Activated T-helper 17 cell treated with anti-CD3 and anti-CD28 coated beads, Interleukin-2, amount 50 U/mL, for 72 hours (primary cell): ENCODE measurements at regions not wholly inside any gene's neighbourhood (a gene's known extent, or its start where the extent isn't known, plus 50 kb on each side); places are given as distances from the start of the nearest gene placed in this dataset.
"Not testable (repeated sequence)": the region's sequence is repeated elsewhere in the genome, so short reads cannot be mapped to it uniquely, and the experiment has no call there.

ENCODE experiments used
- ATAC-seq: fragments of 150-1000 bp; cut with Tn5 transposase; replicated peaks from 2 replicates; pipeline ENCODE4 v1.10.0; 2021; ENCODE audit warnings: mild to moderate bottlenecking, moderate library complexity
- H3K27ac Mint-ChIP-seq: one replicate; pipeline ENCODE4 v1.8.0; 2022; ENCODE audit warnings: mixed read lengths
- H3K27me3 Mint-ChIP-seq: one replicate; pipeline ENCODE4 v1.8.0; 2022; ENCODE audit warnings: mixed read lengths
- H3K36me3 Mint-ChIP-seq: one replicate; pipeline ENCODE4 v1.8.0; 2022; ENCODE audit warnings: low read depth, mild to moderate bottlenecking, mixed read lengths
- H3K4me1 Mint-ChIP-seq: one replicate; pipeline ENCODE4 v1.8.0; 2022; ENCODE audit warnings: mixed read lengths
- H3K4me3 Mint-ChIP-seq: one replicate; pipeline ENCODE4 v1.8.0; 2022; ENCODE audit warnings: mild to moderate bottlenecking, mixed read lengths
- H3K9me3 Mint-ChIP-seq: one replicate; pipeline ENCODE4 v1.8.0; 2022; ENCODE audit warnings: mixed read lengths

GRCh38 chr1:70490153-70490552, 79.1 kb downstream of the CTH start:
- Mint-ChIP-seq H3K27me3 (peaks cover 16% of the 10 kb centered on the region), H3K27ac (no peak overlapping the region), H3K4me3 (no peak overlapping the region), H3K36me3 (no peaks in the 10 kb centered on the region), H3K9me3 (no peaks in the 10 kb centered on the region), H3K4me1 (no peaks in the 10 kb centered on the region)
- ATAC-seq, result no peak

- Mint-ChIP-seq H3K4me1 (no peaks in the 10 kb centered on the region), H3K27ac (no peak overlapping the region), H3K36me3 (no peaks in the 10 kb centered on the region), H3K27me3 (peaks cover 6% of the 10 kb centered on the region), H3K4me3 (no peak overlapping the region), H3K9me3 (no peaks in the 10 kb centered on the region)
- ATAC-seq, result no peak
Observed at GRCh38 chr1:70495370-70495769, 84.3 kb downstream of the CTH start.

GRCh38 chr1:70496181-70496580, 85.1 kb downstream of the CTH start:
- Mint-ChIP-seq H3K36me3 (no peaks in the 10 kb centered on the region), H3K9me3 (no peaks in the 10 kb centered on the region), H3K27me3 (peaks cover under 1% of the 10 kb centered on the region), H3K27ac (no peak overlapping the region), H3K4me3 (no peak overlapping the region), H3K4me1 (no peaks in the 10 kb centered on the region)
- no peak for ATAC-seq

- Mint-ChIP-seq H3K9me3 (no peaks in the 10 kb centered on the region), H3K27me3 (peaks cover under 1% of the 10 kb centered on the region), H3K4me1 (no peaks in the 10 kb centered on the region), H3K27ac (no peak overlapping the region), H3K4me3 (no peak overlapping the region), H3K36me3 (no peaks in the 10 kb centered on the region)
- ATAC-seq, result no peak
Observed at GRCh38 chr1:70497152-70497551, 86.1 kb downstream of the CTH start.

- Mint-ChIP-seq H3K27me3 (peaks cover 6% of the 10 kb centered on the region), H3K27ac (no peak overlapping the region), H3K4me3 (no peak overlapping the region), H3K4me1 (no peaks in the 10 kb centered on the region), H3K36me3 (no peaks in the 10 kb centered on the region), H3K9me3 (no peaks in the 10 kb centered on the region)
- ATAC-seq, result no peak
Observed at GRCh38 chr1:70498666-70499065, 87.6 kb downstream of the CTH start.

- H3K4me3 Mint-ChIP-seq, result no peak overlapping the region
- H3K27me3 Mint-ChIP-seq, result peaks cover 9% of the 10 kb centered on the region
- H3K36me3 Mint-ChIP-seq, result no peaks in the 10 kb centered on the region
- H3K4me1 Mint-ChIP-seq, result peaks cover 3% of the 10 kb centered on the region
- ATAC-seq, result peak; percentile 67
- H3K9me3 Mint-ChIP-seq, result no peaks in the 10 kb centered on the region
- H3K27ac Mint-ChIP-seq, result no peak overlapping the region
Observed at GRCh38 chr1:70499695-70500094, 88.6 kb downstream of the CTH start.

- Mint-ChIP-seq H3K4me3 (no peak overlapping the region), H3K4me1 (peaks cover 3% of the 10 kb centered on the region), H3K27me3 (peaks cover 19% of the 10 kb centered on the region), H3K27ac (no peak overlapping the region), H3K9me3 (no peaks in the 10 kb centered on the region), H3K36me3 (no peaks in the 10 kb centered on the region)
- peak; percentile 38 for ATAC-seq
Observed at GRCh38 chr1:70503358-70503757, 92.3 kb downstream of the CTH start.

- Mint-ChIP-seq H3K27ac (peak overlapping the region; percentile 50), H3K4me3 (no peak overlapping the region), H3K4me1 (peaks cover 3% of the 10 kb centered on the region), H3K27me3 (peaks cover 19% of the 10 kb centered on the region), H3K36me3 (no peaks in the 10 kb centered on the region), H3K9me3 (no peaks in the 10 kb centered on the region)
- peak; percentile 89 for ATAC-seq
Observed at GRCh38 chr1:70504176-70504820, 93.2 kb downstream of the CTH start.

- Mint-ChIP-seq H3K27ac (peak overlapping the region; percentile 50), H3K9me3 (no peaks in the 10 kb centered on the region), H3K4me1 (peaks cover 3% of the 10 kb centered on the region), H3K27me3 (peaks cover 19% of the 10 kb centered on the region), H3K36me3 (no peaks in the 10 kb centered on the region), H3K4me3 (no peak overlapping the region)
- ATAC-seq, result peak; percentile 37
Observed at GRCh38 chr1:70504821-70505193, 93.7 kb downstream of the CTH start.

- not testable (repeated sequence) for H3K4me1 Mint-ChIP-seq, ATAC-seq, H3K27ac Mint-ChIP-seq, H3K9me3 Mint-ChIP-seq, H3K36me3 Mint-ChIP-seq, H3K4me3 Mint-ChIP-seq
- H3K27me3 Mint-ChIP-seq, result peaks cover 18% of the 10 kb centered on the region
Observed at GRCh38 chr1:70507991-70508390, 96.9 kb downstream of the CTH start.

- Mint-ChIP-seq H3K9me3 (no peaks in the 10 kb centered on the region), H3K4me1 (no peaks in the 10 kb centered on the region), H3K4me3 (no peak overlapping the region), H3K27me3 (peaks cover 11% of the 10 kb centered on the region), H3K36me3 (no peaks in the 10 kb centered on the region), H3K27ac (no peak overlapping the region)
- ATAC-seq, result peak; percentile 63
Observed at GRCh38 chr1:70509996-70510876, 99.2 kb downstream of the CTH start.

- Mint-ChIP-seq H3K36me3 (no peaks in the 10 kb centered on the region), H3K27ac (no peak overlapping the region), H3K4me1 (peaks cover 4% of the 10 kb centered on the region)
Observed at GRCh38 chr1:70517444-70517843, 106.4 kb downstream of the CTH start.

GRCh38 chr1:70518106-70518505, 107.0 kb downstream of the CTH start:
- no peaks in the 10 kb centered on the region for H3K27me3 Mint-ChIP-seq
- no peaks in the 10 kb centered on the region for H3K36me3 Mint-ChIP-seq
- H3K4me3 Mint-ChIP-seq, result no peak overlapping the region
- ATAC-seq, result no peak
- no peaks in the 10 kb centered on the region for H3K9me3 Mint-ChIP-seq
- peaks cover 4% of the 10 kb centered on the region for H3K4me1 Mint-ChIP-seq
- no peak overlapping the region for H3K27ac Mint-ChIP-seq

More at GRCh38 chr1:70517444-70517843, 106.4 kb downstream of the CTH start:
- Mint-ChIP-seq H3K4me3 (no peak overlapping the region), H3K27me3 (no peaks in the 10 kb centered on the region), H3K9me3 (no peaks in the 10 kb centered on the region)
- no peak for ATAC-seq

- Mint-ChIP-seq H3K27ac (no peak overlapping the region), H3K36me3 (no peaks in the 10 kb centered on the region), H3K4me1 (no peaks in the 10 kb centered on the region), H3K27me3 (peaks cover 6% of the 10 kb centered on the region), H3K4me3 (no peak overlapping the region), H3K9me3 (no peaks in the 10 kb centered on the region)
- ATAC-seq, result peak; percentile 55
Observed at GRCh38 chr1:70528590-70529333, 117.7 kb downstream of the CTH start.
